ENCODE measurements at regions not wholly inside any gene's neighbourhood (a gene's known extent, or its start where the extent isn't known, plus 50 kb on each side); places are given as distances from the start of the nearest gene placed in this dataset.

DNA sequence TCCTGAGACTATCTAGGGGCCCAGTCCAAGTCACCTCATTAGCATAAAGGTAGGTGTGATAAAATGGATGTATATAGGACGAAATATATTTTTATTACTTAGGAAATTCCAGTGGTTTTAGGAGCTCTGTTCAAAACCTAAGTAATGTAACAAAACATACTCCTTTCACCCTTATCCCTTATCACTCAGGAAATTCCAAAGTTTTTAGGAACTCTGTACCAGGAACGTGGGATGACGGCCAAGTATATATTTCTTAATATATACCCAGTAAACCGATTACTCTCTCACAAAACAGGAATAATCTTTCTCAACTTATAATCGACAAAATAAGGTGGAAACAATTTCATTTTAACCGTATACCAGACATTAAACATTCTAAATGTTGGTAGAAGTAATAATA lies 195.7 kb downstream of the ZPLD1 start:
- no peak for DNase-seq
- TF ChIP-seq CTCF (IDR thresholded peaks at IDR 0.05) = no peak
- no peak for TF ChIP-seq POLR2A (IDR thresholded peaks at IDR 0.05)
- Histone ChIP-seq H3K4me3 (no peak overlapping the region), H3K27me3 (no peaks in the 10 kb centered on the region), H3K36me3 (no peaks in the 10 kb centered on the region), H3K9me3 (no peaks in the 10 kb centered on the region), H3K27ac (no peak overlapping the region), H3K4me1 (no peaks in the 10 kb centered on the region)
- intact Hi-C loops (cut with DNase I) = no loop called here
- 56 to 63% methylated on average over 6 of the region's 6 CpGs for WGBS, 2 donors

DNA sequence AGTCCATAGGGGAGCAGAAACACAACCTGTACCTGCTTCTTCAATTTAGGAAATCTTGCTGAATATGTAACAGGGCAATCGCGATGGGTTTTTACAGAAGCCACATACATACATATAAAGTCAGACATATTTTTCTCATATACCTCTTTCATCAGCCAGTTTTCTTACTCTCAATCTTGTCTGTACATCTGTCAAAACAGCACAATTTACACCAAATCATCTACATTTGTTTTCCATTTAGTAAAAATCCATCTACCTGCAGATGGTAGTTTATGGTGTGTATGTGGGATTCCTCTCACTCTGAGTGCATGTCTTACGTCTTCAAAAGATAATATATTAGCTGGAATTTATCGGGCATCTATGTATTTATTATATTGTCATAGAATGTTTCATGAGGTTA lies 208.7 kb downstream of the ZPLD1 start:
- intact Hi-C loops (cut with DNase I) = no loop called here
- no peaks in the 10 kb centered on the region for H3K27me3 ChIP-seq
- H3K4me3 ChIP-seq = no peak overlapping the region
- WGBS, 2 donors = 75 to 77% methylated on average over 4 of the region's 4 CpGs
- no peaks in the 10 kb centered on the region for H3K36me3 ChIP-seq
- no peaks in the 10 kb centered on the region for H3K9me3 ChIP-seq
- no peak overlapping the region for H3K27ac ChIP-seq
- H3K4me1 ChIP-seq = no peaks in the 10 kb centered on the region
- TF ChIP-seq CTCF (IDR thresholded peaks at IDR 0.05) (no peak), POLR2A (IDR thresholded peaks at IDR 0.05) (no peak)
- no peak for DNase-seq

GRCh38 chr3:102646557-102646956 lies 211.7 kb downstream of the ZPLD1 start:
- DNase-seq = no peak
- H3K4me1 ChIP-seq = no peaks in the 10 kb centered on the region
- H3K36me3 ChIP-seq = no peaks in the 10 kb centered on the region
- TF ChIP-seq POLR2A (IDR thresholded peaks at IDR 0.05) (no peak), CTCF (IDR thresholded peaks at IDR 0.05) (no peak)
- no peaks in the 10 kb centered on the region for H3K9me3 ChIP-seq
- WGBS, 2 donors = 86% methylated on average over 2 of the region's 2 CpGs
- intact Hi-C loops (cut with DNase I) = no loop called here
- no peak overlapping the region for H3K27ac ChIP-seq
- no peaks in the 10 kb centered on the region for H3K27me3 ChIP-seq
- H3K4me3 ChIP-seq = no peak overlapping the region

DNA sequence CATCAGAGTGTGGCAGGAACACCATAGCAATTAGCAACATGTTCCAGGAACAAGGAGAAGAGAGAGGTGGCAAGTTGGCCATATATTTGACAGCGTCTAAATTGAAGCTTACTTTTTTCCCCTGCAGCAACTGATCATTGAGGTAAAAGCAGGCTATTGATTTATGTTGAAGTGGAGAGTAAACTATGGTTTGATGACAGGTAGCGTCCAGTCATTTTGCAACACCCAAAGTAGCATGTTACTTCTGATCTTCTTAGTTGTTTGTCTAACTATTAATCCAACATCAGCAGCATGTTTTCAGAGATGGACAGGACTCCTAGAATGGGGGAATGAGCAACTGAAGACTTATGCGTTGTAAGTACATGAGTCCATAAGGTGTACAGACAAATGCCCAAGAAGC lies 225.8 kb downstream of the ZPLD1 start:
- H3K4me1 ChIP-seq = no peaks in the 10 kb centered on the region
- H3K27ac ChIP-seq = no peak overlapping the region
- no peak for TF ChIP-seq CTCF (IDR thresholded peaks at IDR 0.05)
- no peak for TF ChIP-seq POLR2A (IDR thresholded peaks at IDR 0.05)
- WGBS, 2 donors = 82 to 97% methylated on average over 3 of the region's 3 CpGs
- intact Hi-C loops (cut with DNase I) = no loop called here
- no peak overlapping the region for H3K4me3 ChIP-seq
- H3K9me3 ChIP-seq = no peaks in the 10 kb centered on the region
- no peaks in the 10 kb centered on the region for H3K36me3 ChIP-seq
- no peaks in the 10 kb centered on the region for H3K27me3 ChIP-seq
- DNase-seq = no peak

DNA sequence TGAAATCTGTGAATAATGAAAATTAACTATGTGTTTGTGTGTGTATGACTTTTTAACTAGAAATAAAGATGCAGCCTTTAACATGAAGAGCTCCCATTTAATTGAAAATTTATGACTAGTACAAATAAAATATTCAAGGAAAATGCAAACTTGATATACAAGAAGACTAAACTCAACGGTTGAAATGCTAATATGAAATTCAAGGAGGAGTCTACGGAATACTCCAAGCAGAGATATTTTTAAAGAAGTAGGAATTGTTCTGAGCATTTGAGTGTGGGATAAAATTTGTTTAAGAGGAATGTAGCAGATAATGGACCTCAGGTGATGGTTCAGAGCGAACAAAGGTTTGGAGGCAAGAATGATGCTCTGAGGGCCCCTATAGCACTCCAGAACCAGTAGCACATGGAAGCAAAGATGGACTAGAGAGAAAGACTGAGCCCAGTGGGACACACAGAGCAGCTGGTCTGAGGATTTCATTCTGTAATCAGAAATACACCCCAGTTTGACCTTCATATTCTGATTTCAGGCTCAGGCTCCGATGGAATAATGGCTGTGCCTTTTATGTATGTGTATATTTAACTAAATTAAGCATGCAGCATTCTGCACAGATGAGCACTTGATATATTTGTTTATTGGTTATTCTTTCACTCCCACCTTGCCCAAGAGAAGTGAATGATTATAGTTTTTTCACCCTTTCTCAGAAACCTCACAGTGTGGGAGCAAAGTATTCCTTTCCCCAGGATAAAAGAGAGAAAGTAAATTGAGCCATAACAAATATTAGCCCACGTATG lies 227.1 kb downstream of the ZPLD1 start:
- WGBS, 2 donors = 65 to 67% methylated on average over 5 of the region's 5 CpGs
- no peak overlapping the region for H3K4me3 ChIP-seq
- H3K4me1 ChIP-seq = no peaks in the 10 kb centered on the region
- no peaks in the 10 kb centered on the region for H3K27me3 ChIP-seq
- no peak for DNase-seq
- intact Hi-C loops (cut with DNase I) = no loop called here
- no peak overlapping the region for H3K27ac ChIP-seq
- no peaks in the 10 kb centered on the region for H3K36me3 ChIP-seq
- no peak for TF ChIP-seq POLR2A (IDR thresholded peaks at IDR 0.05)
- TF ChIP-seq CTCF (IDR thresholded peaks at IDR 0.05) = no peak
- H3K9me3 ChIP-seq = no peaks in the 10 kb centered on the region
